Inflammatory macrophage treated with lipopolysaccharide for 4 hours (primary cell): ENCODE measurements at regions not wholly inside any gene's neighbourhood (a gene's known extent, or its start where the extent isn't known, plus 50 kb on each side); places are given as distances from the start of the nearest gene placed in this dataset.
"Not testable (repeated sequence)": the region's sequence is repeated elsewhere in the genome, so short reads cannot be mapped to it uniquely, and the experiment has no call there.

ENCODE experiments used
- DNase-seq: peaks from one replicate; pipeline ENCODE4 v3.0.0-alpha.2; 2020

GRCh38 chr20:26091921-26092320 lies 395.3 kb upstream of the ZNF337 start:
- not testable (repeated sequence) for DNase-seq

GRCh38 chr20:26086195-26086594 lies 389.5 kb upstream of the ZNF337 start:
- not testable (repeated sequence) for DNase-seq

GRCh38 chr20:26073972-26074371 lies 377.3 kb upstream of the ZNF337 start:
- DNase-seq, result not testable (repeated sequence)

GRCh38 chr20:26059324-26059723 lies 362.7 kb upstream of the ZNF337 start:
- not testable (repeated sequence) for DNase-seq

GRCh38 chr20:26058446-26058845 lies 361.8 kb upstream of the ZNF337 start:
- not testable (repeated sequence) for DNase-seq

GRCh38 chr20:26057135-26057752 lies 360.6 kb upstream of the ZNF337 start:
- not testable (repeated sequence) for DNase-seq

GRCh38 chr20:26025792-26026191 lies 329.1 kb upstream of the ZNF337 start:
- DNase-seq, result not testable (repeated sequence)

- not testable (repeated sequence) for DNase-seq
Observed at GRCh38 chr20:26010942-26011276, 314.3 kb upstream of the ZNF337 start.

GRCh38 chr20:26010224-26010941 lies 313.7 kb upstream of the ZNF337 start:
- not testable (repeated sequence) for DNase-seq

- peak; percentile 85 for DNase-seq
Observed at GRCh38 chr20:26009402-26010223, 313.0 kb upstream of the ZNF337 start.

- DNase-seq, result peak; percentile 38
Observed at GRCh38 chr20:26008026-26008425, 311.4 kb upstream of the ZNF337 start.

- not testable (repeated sequence) for DNase-seq
Observed at GRCh38 chr20:26006164-26006563, 309.5 kb upstream of the ZNF337 start.

- not testable (repeated sequence) for DNase-seq
Observed at GRCh38 chr20:26003959-26004358, 307.3 kb upstream of the ZNF337 start.

GRCh38 chr20:25997367-25998038 lies 300.9 kb upstream of the ZNF337 start:
- DNase-seq, result not testable (repeated sequence)

GRCh38 chr20:25992146-25992545 lies 295.5 kb upstream of the ZNF337 start:
- no peak for DNase-seq

- DNase-seq, result no peak
Observed at GRCh38 chr20:25991756-25992130, 295.1 kb upstream of the ZNF337 start.

- DNase-seq, result no peak
Observed at GRCh38 chr20:25991051-25991755, 294.6 kb upstream of the ZNF337 start.

- DNase-seq, result not testable (repeated sequence)
Observed at GRCh38 chr20:25989686-25990085, 293.0 kb upstream of the ZNF337 start.

- DNase-seq, result no peak
Observed at GRCh38 chr20:25989196-25989595, 292.5 kb upstream of the ZNF337 start.

GRCh38 chr20:25987928-25988560 lies 291.4 kb upstream of the ZNF337 start:
- not testable (repeated sequence) for DNase-seq

GRCh38 chr20:25987073-25987927 lies 290.6 kb upstream of the ZNF337 start:
- DNase-seq, result no peak
